ENCODE measurements at regions not wholly inside any gene's neighbourhood (a gene's known extent, or its start where the extent isn't known, plus 50 kb on each side); places are given as distances from the start of the nearest gene placed in this dataset.

- no peak for TF ChIP-seq CTCF (IDR thresholded peaks at IDR 0.05; ENCODE audit: low read depth, low read length, missing control alignments)
- in situ Hi-C loops (cut with HindIII; ENCODE audit: low sequenced_read_pairs): no loop called here
- DNase-seq (ENCODE audit: low read depth): no peak
- H3K4me3 ChIP-seq (ENCODE audit: low read depth, low read length): no peak overlapping the region
Observed at GRCh38 chr9:131791542-131792254, 51.8 kb upstream of the RAPGEF1 start.

All from astrocyte of the cerebellum (primary cell).